ENCODE measurements at regions not wholly inside any gene's neighbourhood (a gene's known extent, or its start where the extent isn't known, plus 50 kb on each side); places are given as distances from the start of the nearest gene placed in this dataset.
"Not testable (repeated sequence)": the region's sequence is repeated elsewhere in the genome, so short reads cannot be mapped to it uniquely, and the experiment has no call there.

DNA sequence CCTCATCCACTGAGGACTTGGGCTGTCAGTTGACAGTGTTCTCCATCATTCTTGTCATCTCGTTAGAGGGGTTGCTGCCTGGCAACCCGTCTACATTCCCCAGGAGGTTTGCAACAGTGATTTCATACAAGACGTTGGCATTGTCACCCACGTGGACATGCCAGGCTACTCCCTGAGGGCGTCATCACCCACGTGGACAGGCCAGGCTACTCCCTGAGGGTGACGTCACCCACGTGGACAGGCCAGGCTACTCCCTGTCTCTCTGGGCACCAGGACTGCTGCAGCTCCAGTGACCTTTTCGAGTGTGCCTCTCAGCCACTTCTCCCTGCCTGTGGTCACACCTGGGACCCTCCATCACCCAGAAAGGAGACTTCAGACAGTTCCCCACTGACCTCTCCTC is 212.1 kb upstream of the NUPR2 start:
- not testable (repeated sequence) for TF ChIP-seq JUN (IDR thresholded peaks at IDR 0.05; ENCODE audit: low read depth, low read length); EZH2 (IDR thresholded peaks at IDR 0.05; ENCODE audit: low read depth, low read length, severe bottlenecking); RAD21 (IDR thresholded peaks at IDR 0.05 in 1 of 2, conservative IDR thresholded peaks at IDR 0.05 in 1 of 2; ENCODE audit: low read depth in 2 of 2, low read length in 2 of 2); EP300 (IDR thresholded peaks at IDR 0.05; ENCODE audit: borderline replicate concordance in 1 of 2, low read depth in 2 of 2, low read length in 2 of 2); RXRA (IDR thresholded peaks at IDR 0.05; ENCODE audit: insufficient read depth, low read depth, low read length); KDM1A (IDR thresholded peaks at IDR 0.05; ENCODE audit: borderline replicate concordance, low read length); TAF7 (optimal IDR thresholded peaks at IDR 0.05; ENCODE audit: borderline replicate concordance, low read depth, low read length)
- TF ChIP-seq, protein P1, sequence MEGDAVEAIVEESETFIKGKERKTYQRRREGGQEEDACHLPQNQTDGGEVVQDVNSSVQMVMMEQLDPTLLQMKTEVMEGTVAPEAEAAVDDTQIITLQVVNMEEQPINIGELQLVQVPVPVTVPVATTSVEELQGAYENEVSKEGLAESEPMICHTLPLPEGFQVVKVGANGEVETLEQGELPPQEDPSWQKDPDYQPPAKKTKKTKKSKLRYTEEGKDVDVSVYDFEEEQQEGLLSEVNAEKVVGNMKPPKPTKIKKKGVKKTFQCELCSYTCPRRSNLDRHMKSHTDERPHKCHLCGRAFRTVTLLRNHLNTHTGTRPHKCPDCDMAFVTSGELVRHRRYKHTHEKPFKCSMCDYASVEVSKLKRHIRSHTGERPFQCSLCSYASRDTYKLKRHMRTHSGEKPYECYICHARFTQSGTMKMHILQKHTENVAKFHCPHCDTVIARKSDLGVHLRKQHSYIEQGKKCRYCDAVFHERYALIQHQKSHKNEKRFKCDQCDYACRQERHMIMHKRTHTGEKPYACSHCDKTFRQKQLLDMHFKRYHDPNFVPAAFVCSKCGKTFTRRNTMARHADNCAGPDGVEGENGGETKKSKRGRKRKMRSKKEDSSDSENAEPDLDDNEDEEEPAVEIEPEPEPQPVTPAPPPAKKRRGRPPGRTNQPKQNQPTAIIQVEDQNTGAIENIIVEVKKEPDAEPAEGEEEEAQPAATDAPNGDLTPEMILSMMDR (IDR thresholded peaks at IDR 0.05; ENCODE audit: control extremely low read depth in 1 of 3, insufficient read depth in 1 of 3, low read depth in 1 of 3, low read length in 3 of 3), result not testable (repeated sequence)

Data from H1 (cell line).